Stimulated activated CD4-positive, alpha-beta T cell treated with anti-CD3 and anti-CD28 coated beads, Interleukin-2, amount 100 ng/mL, for 48 hours (primary cell): ENCODE measurements at regions not wholly inside any gene's neighbourhood (a gene's known extent, or its start where the extent isn't known, plus 50 kb on each side); places are given as distances from the start of the nearest gene placed in this dataset.

Experiments used
- DNase-seq, 2 donors: peaks; one replicate each; pipeline ENCODE4 v3.0.0-alpha.2; 2020

GRCh38 chr13:80454245-80454644 is 113.3 kb upstream of the SPRY2 start:
- DNase-seq = no peak

DNA sequence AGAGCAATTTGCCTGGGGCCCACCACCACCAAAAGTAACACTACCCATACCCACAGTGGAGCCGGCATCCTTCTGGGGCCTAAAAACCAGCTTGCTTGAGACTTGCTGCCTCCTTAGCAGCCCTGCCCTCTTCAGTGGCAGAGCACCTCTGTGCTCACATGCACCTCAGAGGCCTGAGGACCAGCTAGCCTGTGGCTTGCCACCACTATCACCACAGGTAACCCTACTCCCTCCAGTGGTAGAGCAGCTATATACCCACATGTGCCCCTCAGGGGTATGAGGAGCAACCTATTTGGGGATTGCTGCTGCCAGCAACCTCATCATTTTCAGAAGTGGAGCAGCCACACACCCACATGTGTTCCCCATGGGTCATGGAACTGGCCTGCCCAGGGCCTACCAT is 111.4 kb upstream of the SPRY2 start:
- no peak for DNase-seq

- no peak for DNase-seq
These were observed 110.7 kb upstream of the SPRY2 start for GRCh38 chr13:80451641-80452040.

DNA sequence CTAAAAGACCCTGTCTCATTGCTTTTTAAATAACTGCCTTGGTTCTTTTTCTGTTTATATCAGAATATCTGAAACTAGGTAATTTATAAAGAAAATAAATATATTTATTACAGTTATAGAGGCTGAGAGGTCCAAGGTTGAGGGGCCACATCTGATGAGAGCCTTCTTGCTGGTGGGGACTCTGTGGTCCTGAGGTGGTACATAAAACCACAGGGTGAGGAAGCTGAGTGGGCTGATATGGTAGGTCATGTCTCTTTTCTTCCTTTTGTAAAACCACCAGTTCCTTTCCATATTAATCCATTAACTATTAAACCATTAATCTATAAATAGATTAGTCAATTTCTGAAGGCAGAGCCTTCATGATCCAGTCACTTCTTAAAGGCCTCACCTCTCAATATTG is 109.5 kb upstream of the SPRY2 start:
- DNase-seq = no peak

DNA sequence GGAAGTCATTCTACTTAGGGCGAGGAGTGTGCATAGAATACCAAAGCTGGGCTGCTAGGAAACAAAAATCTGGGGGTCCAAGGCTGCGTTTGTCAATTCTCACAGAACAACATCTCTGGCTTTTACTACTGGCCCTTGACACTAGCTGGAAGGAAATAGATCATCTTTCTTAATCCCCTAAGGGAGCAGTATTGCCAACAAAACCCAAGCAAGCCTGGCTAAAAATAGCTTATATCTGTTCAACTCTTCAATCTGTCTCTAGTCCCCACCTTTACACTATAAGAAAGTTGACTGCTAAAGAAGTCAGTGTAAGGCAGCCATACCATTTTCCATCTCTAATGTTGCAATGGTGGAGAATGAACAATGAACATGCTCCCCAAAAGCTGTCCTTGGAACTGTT is 107.8 kb upstream of the SPRY2 start:
- DNase-seq = no peak

- no peak for DNase-seq
These were observed 106.8 kb upstream of the SPRY2 start for GRCh38 chr13:80447747-80448146.

DNA sequence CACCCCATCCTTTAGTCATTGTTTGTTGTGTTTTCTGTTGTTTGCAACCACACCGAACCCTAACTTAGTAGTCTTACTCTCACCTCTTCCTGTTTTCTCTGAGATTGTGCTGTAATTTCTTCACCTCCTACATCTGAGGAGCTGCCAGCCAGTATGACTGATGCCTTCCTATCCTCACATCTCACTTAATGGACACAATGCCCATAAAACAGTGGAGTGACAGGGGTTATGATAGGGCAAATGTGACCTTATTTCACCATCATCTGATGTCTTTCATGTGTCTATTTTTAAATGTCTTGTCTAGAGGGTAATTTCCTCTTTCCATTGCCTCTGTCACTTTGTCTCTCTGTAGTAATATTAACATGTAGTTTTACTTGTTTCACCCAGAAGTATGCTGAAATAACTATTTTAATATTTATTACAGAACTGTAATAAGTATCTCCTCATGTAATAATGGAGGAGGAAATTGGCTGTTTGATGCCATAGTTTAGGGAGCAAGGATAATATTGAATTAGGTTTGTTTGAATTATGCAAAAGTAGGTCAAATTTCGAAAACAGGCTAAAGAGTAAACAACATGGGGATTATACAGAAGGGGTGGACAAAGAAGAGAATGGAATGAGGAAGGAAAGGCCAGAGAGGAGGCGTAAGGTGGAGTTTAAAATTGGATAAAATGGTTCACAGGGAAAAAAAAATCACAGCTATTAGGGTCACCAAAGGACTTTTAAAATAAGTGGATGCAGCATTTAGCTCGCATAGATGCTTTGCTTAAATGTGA is 103.5 kb upstream of the SPRY2 start:
- DNase-seq = no peak

- DNase-seq = no peak
These were observed 101.7 kb upstream of the SPRY2 start for GRCh38 chr13:80442609-80443008.

DNA sequence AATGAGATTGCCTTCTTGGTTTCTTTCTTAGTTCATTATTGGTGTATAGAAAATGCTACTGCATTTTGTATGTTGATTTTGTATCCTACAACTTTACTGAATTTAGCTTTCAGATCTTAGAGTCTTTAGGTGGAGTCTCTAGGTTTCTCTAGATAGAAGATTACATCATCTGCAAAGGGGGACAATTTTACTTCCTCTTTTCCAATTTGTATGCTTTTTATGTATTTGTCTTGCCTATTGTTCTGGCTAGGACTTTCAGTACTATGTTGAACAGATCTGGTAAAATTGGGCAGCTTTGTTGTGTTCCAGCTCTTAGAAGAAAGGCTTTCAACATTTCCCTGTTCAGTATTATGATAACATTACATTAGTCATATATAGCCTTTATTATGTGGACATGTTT is 101.0 kb upstream of the SPRY2 start:
- DNase-seq = no peak

GRCh38 chr13:80438521-80438920 is 97.6 kb upstream of the SPRY2 start:
- no peak for DNase-seq

- no peak for DNase-seq
These were observed 96.3 kb upstream of the SPRY2 start for GRCh38 chr13:80437231-80437630.

DNA sequence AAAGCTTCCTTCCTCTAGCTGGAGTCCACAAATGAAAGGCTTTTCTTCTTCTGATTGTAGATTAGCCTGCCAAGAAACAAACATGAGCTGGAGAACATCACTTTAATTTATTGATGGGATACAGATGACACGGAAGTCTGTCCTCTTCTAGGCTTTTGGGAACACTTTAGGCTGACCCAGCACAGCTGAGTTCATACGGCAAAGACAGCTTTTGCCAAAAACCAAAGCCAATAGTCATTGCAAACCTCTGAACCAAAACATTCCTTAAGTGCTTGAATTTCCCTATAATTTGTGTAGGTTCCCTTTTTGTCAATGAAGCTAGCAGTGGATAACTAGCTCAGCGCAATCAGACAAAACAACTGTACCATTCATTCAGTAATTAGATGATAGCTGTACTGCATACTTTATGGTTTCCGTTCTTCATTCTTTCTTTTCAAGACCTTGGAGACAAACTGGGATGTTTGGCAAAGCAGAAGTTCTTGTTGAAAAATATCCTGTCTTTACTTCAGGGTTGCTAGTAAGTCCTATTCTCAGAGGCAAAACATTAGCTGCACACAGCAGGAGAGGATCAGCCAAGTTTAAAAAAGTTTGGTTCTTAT is 95.7 kb upstream of the SPRY2 start:
- no peak for DNase-seq

DNA sequence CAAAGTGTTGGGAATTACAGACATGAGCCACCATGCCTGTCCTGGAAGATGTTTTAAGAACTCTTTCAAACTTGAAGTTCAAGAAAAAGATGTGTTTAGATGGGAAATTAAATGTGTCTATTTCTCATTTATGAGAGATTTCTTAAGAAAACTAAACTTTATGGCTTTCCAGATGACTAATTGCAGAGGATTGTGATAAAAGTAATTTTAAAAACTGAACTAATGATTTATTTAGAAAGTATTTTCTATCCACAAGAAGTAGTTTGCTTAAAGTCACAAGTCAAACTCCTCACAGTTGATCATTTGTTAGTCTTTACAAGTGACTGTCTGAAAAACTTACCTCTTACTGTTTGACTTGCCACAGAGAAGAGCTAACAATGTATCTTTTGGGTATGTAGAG is 89.6 kb upstream of the SPRY2 start:
- no peak for DNase-seq

GRCh38 chr13:80428349-80429096 is 87.6 kb upstream of the SPRY2 start:
- no peak for DNase-seq

DNA sequence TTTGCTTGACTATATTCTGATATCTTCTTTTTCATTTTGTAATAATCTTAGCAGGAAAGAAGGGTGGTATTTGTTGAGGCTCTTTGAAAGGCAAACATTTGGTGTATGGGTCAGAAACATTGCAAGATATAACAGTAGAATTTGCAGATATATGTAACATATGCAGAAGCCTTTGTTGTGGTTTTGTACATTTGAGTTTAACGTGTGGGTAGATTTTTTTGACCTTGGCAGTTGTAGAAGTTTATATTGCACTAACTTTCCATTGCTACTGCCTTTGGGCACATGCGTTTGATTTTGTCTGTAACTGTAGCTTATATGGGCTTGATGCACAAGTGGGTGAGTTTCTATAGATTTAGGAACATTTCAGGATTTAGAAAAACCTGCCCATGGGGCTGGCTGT is 78.5 kb upstream of the SPRY2 start:
- DNase-seq = no peak

DNA sequence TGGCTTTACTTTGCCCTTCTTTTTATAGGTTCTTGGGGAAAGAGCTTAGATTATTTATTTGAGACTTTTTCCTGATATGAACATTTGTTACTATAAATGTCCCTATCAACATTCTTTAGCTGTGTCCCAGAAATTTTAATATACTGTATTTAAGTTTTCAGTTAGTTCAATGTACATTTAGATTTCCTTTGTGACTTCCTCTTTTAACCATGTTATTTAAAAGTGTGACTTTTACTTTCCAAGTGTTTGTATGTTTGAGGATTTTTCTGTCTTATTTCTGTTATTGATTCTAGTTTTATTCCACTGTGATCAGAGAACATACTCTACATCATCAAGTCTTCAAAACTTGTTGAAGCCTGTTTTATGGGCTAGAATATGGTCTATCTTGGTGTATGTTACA is 72.7 kb upstream of the SPRY2 start:
- DNase-seq = no peak

- no peak for DNase-seq
These were observed 67.3 kb upstream of the SPRY2 start for GRCh38 chr13:80408270-80408669.

- DNase-seq = no peak
These were observed 60.0 kb upstream of the SPRY2 start for GRCh38 chr13:80400865-80401426.

DNA sequence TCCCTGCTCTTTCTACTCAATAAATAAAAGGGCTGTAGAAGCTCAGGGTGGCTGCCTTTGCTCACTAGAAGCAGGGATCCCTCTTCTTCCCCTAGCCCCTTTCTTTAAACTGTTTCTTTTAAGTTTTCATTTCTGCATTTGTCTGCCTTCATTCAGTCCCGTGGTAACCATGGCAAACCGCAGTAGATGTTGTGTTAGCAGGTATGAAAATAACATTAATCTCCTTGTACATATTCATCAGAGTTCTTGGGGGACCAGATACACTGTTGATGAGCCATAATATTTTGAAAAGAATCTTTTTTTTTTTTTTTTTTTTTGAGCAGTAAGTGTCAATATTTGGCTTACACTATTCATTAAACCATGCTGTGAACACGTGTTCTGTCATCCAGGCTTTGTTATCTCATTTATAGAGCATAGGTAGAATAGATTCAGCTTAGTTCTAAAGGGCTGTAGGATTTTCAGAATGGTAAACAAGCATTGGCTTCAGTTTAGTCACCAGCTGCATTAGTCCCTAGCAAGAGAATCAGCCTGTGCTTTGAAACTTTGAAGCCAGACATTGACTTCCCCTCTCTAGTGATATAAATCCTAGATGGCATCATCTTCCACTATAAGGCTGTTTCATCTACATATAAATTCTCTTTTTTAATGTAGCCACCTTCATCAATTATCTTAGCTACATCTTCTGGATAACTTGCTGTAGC is 59.4 kb upstream of the SPRY2 start:
- DNase-seq = no peak

DNA sequence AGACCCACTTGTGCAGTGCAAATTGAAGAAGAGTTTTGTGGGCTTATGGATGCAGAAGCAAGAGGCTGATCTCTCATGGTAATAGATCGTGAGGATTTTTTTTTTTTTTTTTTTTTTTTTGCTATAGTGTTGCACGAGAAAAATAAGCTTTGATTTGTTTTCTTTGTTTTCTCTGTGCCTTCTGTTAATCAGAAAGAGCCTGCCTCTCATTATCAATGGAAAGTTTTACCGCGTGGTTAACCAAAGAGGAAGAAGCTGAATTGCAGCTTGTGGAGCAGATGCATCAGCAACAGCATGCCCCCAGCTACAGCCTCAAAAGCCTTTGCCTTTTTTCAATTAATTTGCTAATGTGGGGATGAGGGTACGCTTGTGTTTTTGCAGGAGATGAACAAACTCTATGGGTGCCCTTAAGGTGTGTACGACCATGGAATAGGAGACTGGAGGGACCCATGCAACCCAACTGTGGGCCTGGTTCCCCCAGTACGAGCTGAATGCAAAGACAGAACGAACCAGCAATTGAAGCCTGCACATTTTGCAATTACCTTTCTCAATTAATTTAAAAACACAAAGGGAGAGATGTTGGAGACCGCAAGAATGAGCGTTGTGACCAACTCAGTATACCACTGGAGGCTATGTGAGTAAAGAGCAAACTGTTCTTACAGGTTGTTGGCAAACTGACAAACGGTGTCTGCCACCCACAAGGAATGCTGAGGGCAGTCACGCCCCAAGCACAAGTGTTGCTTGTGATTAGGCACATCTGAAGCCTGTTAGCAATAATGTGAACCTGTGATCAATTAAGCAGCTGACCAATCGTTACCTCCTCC is 58.6 kb upstream of the SPRY2 start:
- no peak for DNase-seq
